NCI-H146 (cell line): ENCODE measurements at regions not wholly inside any gene's neighbourhood (a gene's known extent, or its start where the extent isn't known, plus 50 kb on each side); places are given as distances from the start of the nearest gene placed in this dataset.

ENCODE experiments used
- DNase-seq: peaks from one replicate; lab custom pipeline; 2025; lab: John Stamatoyannopoulos, UW

DNA sequence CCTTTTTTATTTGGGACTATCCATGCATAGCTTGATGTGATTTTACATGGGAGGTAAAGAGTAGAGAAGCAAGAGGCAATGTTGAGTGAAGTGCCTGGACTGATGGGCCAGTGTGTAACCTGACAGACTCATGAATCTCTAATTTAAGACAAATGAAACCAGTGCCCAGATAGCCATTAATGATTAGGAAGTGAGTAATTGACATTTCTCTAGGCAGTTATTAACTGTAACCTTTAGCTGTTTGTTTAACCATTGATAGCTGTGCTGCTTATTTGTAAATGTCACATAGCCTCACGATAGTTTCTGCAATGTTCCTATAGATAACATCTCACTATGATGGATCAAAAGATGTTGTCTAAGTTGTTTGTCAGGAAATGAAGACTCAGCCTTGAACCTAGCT, 1047.5 kb upstream of the SPRY2 start:
- DNase-seq, result no peak

DNA sequence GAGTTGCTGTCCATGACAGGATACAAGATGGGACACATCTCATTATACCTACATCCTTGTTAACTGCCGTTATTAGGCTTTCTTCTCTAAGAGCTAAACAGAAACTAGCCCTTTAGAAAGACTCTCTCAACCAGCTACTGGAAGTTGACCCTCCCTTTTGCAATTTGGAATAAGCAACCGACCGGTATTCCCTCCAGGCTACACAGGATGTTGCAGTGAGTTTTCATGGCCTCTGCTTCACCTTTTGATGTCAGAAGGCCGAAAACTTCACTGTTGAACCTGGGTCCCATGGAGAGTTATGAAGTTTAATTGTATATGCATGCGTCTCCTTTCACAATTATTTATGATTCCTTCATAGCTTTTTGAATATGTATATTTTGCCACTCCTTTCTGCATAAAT, 1042.5 kb upstream of the SPRY2 start:
- no peak for DNase-seq

DNA sequence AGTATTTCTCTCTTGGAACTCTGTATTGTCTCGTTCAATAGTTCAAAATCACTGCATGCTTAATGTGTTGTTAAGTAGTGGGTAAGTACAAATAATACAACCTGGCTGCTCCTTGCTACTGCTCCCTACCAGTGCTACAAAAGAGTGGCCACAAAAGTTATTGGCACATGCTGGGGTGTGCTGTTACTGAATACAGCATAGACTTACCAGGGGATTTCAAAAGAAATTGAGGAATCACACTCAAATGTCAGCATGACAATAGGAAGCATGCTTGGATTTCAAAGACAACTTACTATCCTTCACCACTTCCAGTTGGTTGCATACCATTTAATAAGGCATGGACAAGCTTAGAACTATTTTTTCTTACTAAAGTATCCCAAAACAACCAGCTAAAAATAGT, 1041.3 kb upstream of the SPRY2 start:
- no peak for DNase-seq

DNA sequence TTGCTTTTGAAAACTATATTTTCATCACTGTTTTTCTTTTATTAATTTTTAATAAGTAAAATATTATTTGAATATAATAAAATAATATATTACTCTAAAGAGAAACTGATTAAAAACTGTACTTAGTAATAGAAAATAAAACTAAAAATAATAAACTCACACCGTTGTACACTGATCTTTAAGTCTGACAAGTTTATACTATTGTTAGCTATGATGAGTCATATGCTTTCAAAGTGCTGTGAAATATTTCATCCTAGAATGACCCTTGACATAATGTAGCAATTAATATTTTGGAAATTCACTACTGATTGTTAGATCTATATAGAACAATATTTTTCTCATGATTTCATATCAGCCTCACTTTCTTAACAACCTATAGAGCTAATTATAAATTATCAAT, 1040.6 kb upstream of the SPRY2 start:
- DNase-seq, result no peak

DNA sequence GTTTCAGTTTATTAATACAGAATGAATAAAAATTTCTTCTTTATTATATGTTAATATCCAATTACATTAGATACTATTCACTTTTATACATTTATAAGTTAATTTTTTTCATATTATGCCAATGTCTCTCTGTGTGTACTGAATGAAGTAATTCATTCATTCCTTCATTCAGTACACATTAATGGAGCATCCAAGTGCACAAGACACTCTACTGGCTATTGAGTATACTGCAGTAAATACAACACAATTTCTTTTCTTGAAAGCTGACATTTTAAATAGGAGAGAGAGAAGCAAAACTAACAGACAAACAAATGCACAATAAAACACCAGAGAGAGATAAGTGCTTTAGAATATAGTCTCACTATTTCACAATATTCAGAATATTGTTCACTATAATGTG, 1038.3 kb upstream of the SPRY2 start:
- no peak for DNase-seq

DNA sequence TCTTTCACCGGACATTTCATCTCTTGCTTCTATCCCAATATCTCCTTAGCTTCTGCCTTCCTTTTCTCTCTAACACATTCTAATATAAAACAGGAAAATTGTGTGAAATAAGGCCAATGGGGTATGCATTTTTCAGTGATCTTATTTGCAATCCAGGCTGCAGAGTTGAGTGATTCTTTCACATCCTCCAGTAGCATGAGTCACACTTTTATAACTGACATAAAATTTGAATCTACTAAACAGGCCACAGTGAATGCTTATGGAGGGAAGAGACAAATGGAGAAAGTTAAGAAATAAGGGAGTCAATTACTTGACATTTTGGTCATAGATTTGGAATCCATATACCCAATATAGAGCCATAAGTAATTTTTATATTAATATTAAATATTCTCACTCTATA, 1037.0 kb upstream of the SPRY2 start:
- DNase-seq, result no peak

DNA sequence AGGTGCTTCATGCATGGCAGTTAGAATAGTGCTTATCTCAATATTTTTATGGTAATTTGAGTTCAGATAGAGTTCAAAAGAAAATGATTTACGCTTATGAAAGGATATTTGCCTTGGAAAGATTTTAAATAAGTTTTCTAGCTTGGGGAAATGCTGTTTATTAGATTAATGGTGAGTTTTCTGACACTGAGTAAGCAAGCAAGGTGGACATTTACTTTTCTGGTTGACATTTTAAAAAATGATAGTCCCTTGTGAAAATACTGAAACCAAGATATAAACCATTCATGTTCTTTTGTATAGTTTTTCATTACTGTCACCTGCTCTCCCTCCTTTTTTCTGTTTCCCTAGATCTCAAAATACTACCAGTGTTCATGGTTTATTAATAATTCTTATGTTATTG, 1034.8 kb upstream of the SPRY2 start:
- no peak for DNase-seq

DNA sequence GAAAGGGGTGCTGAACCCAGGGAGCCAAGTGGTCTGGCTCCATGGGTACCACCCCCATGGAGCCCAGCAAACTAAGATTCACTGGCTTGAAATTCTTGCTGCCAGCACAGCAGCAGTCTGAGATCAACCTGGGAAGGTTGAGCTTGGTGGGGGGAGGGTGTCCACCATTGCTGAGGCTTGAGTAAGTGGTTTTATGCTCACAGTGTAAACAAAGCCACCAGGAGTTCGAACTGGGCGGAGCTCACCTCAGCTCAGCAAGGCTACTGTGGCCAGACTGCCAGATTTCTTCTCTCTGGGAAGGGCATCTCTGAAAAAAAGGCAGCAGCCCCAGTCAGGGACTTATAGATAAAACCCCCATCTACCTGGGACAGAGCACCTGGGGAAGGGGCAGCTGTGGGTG, 1021.8 kb upstream of the SPRY2 start:
- DNase-seq, result peak; percentile 4

DNA sequence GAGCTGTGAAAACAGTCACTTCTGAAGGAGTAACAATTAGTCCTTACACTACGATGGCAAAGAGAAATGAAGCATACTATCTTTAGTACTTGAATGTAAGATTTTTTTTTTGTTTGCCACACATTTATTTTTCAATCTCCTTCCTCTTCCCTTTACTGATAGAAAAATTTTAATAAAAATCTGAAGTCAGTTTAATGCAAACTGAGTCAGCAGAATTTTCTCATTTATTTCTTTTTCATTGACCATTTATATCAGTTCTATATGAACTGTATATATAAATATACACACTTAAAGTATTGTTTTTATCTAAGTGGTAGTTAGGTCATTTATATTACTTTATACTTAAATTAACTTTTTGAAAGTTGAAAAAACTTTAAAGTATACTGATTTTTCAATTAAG, 1009.1 kb upstream of the SPRY2 start:
- no peak for DNase-seq

DNA sequence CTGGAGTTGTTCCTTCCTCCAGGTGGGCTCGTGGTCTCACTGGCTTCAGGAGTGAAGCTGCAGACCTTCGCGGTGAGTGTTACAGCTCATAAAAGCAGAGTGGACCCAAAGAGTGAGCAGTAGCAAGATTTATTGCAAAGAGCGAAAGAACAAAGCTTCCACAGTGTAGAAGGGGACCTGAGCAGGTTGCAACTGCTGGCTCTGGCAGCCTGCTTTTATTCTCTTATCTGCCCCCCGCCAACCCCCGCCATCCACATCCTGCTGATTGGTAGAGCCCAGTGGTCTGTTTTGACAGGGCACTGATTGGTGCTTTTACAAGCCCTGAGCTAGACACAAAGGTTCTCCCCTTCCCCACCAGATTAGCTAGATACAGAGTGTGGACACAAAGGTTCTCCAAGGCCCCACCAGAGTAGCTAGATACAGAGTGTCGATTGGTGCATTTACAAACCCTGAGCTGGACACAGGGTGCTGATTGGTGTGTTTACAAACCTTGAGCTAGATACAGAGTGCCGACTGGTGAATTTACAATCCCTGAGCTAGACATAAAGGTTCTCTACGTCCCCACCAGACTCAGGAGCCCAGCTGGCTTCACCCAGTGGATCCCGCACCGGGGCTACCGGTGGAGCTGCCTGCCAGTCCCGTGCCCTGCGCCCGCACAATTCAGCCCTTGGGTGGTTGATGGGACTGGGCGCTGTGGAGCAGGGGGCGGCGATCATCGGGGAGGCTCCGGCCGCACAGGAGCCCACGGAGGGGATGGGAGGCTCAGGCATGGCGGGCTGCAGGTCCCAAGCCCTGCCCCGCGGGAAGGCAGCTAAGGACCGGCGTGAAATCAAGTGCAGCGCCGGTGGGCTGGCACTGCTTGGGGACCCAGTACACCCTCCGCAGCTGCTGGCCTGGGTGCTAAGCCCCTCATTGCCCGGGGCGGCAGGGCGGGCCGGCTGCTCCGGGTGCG, 999.5 kb upstream of the SPRY2 start:
- DNase-seq, result peak; percentile 80

DNA sequence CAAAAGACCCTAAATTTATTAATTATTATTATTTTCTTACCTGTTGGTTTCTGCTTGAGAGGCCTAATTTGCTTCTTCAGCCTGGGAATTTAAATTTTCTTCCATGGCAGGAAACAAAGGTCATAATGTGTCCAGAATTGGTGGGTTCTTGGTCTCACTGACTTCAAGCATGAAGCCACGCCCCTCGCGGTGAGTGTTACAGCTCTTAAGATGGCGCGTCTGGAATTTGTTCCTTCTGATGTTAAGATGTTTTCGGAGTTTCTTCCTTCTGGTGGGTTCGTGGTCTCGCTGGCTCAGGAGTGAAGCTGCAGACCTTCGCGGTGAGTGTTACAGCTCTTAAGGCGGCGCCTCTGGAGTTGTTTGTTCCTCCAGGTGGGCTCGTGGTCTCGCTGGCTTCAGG, 998.7 kb upstream of the SPRY2 start:
- DNase-seq, result peak; percentile 84

DNA sequence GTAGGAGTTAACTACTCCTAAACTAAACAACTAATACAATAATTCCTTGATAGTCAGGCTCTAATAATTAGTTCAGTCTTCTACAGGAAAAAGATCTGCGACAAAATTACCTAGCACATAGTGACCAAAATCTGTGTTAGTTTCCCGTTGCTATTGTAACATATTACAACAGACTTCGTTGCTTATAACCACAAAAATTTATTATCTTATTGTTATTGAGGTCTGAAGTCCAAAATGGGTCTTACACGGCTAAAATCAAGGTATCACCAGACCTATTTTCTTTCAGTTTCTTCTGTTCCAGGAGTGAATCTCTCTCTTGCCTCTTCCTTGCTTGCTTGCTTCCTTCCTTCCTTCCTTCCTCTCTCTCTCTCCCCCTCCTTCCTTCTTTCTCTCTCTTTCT, 993.6 kb upstream of the SPRY2 start:
- DNase-seq, result no peak

DNA sequence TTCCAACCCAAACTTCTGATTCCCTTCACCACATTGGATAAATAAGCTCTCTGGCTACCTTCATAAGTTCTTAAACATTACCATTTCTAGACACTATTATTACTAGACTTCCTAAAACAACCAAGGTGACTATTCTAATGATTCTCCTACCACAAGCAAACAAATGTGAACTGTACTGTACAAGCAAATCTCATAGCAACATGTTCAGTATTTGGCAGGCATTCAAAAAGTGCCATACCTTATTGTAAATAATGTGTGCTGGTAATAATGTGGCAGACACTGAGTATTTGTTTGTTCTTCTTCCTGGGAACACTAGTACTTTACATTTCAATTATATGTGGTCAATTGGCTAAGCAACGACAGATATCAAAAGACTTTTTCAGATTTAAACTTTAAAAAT, 986.0 kb upstream of the SPRY2 start:
- peak; percentile 52 for DNase-seq

DNA sequence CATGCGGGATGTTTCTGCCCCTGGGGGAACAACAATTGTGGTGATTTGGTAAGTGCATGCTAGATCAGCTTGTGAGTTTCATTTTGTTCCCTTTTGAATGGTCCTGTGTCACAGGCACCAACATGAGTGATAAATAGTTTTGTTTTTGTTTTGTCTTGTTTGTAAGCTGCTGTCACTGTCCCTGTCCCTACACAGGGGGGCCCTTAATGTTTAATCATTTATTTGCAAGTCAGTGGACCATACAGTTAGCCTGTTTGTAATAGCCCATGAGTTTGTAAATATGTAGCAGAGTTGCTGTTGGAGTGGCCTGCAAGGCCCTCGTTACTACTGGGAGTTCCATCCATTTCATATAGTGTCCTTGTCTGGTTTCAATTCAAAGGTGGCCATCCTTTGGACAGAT, 979.6 kb upstream of the SPRY2 start:
- DNase-seq, result no peak

DNA sequence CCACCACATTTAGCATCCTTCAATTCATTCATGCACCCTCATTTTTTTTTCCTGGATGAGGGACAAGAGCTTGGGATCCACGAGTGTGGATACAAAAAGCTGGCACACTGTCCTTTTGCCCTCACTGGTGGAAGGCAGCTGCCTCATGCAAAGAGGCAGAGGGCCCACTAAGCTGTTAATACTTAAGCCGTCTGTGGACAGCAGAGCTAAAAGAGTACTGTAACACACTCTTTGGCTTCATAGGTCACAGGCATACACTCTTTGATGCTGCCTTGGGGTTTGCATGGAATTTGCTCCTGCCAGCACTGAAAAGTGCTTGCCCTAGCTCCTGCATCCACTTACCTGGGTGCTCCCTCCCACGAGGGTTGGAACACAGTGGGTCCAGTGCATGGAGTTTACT, 978.4 kb upstream of the SPRY2 start:
- no peak for DNase-seq

DNA sequence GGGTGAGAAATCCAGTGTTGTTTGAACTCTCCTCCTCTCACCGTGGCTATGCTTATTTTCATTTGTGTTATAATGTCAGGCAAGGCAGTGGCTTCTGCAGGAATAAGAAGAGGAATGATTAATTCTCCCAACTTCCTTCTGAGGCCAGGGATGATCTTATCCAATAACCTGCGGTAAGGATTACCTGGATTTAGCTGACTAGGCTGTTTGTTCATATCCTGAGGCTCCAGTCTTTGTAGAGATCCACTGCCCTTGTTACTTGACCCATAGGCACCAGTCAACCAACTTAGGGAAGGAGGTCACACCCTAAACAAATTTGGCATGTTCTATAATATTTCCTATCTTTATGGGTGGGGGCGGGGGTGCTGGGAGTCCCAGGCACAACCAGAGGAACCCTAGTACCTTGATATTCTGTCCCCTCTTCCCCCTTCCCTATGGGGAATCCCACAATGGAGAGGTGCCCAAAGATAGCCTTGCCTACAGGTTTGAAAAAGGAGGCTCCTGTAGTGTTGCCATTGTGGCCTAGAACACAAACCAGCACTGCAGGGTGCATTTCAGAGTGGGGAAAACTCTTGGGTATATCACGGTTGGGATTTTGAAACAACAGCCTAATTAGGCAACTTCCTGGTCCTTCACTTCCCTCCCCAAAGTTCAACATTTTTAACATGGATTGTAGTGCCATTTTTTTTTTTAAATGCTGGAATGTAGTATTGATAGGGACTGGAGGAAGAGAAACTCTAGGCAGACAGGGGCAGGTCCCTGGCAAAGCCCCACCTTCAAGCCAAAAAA, 977.5 kb upstream of the SPRY2 start:
- DNase-seq, result no peak

DNA sequence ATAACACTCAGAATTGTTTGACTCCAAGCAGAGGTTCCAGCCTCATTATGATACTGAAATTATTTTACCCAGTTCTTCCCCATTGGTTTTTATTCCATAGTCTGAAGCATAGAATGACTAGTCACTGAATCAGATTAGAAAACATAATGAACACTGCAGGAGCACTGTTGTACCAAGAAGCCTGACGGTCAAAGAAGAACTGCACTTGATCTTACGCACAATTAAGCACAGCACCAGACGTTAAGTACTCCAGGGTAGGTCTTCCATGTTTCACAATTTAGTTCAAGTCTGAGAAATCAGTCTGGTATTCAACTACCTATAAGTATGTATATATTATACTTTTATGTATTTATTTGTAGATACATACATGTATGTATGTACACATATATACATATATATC, 973.5 kb upstream of the SPRY2 start:
- no peak for DNase-seq

DNA sequence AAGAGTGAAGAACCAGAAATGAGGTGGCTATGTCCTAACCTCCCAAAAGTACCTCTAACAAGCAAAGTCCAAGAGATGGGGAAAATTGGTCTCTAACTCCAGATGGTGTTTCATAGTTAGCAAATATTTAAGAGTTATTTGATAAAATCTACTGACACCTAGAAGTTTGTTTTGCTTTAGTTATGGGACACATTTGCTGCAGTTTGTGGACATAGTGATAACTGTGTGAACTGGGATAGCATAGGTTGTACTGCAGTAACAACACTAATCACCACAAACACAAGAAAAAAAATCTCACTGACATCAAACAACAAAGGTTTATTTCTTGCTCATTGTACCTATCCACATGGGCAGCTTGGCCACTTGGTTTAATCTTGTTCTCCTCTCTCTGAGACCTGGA, 965.0 kb upstream of the SPRY2 start:
- no peak for DNase-seq

DNA sequence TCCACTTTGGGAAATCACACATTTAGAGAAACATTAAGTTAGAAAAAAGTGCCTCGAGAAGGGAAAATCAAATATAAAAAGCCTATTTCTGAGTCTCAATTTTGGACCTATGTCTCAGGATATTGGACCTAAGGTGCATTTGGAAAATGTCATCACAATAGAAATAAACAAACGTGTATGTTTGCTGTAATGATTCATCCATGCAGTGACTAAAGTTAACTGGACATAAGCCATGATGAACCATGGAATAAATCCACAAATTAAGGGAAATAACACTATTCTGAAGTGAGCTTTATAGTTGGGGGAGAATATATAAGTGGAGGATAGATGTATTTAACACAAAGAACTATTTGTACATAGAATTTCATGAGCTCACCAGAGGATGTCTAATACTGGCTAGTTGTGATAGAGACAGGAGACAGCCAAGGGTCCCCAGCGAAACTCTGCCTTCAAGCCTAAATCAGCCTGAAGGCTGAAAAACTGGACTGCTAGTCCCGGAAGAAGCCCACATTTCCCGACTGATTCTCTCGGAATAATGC, 963.3 kb upstream of the SPRY2 start:
- no peak for DNase-seq

DNA sequence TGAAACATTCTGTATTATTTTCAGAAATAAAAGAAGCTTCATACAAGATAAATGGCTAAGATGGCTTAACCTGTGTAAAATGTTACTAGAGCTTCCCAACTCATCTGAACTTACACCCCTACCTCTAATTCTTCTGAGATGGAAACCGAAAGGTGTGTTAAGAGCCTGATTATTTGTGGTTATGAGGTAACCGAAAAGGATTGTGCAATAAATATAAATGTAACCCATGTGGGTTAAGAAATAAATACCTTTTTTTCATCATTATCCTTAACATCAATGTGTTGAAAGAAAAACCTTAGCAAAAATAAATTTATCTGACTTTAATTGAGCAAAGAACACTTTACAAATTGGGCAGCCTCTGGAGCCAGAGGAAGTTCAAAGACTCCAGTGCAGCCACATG, 961.8 kb upstream of the SPRY2 start:
- DNase-seq, result no peak

DNA sequence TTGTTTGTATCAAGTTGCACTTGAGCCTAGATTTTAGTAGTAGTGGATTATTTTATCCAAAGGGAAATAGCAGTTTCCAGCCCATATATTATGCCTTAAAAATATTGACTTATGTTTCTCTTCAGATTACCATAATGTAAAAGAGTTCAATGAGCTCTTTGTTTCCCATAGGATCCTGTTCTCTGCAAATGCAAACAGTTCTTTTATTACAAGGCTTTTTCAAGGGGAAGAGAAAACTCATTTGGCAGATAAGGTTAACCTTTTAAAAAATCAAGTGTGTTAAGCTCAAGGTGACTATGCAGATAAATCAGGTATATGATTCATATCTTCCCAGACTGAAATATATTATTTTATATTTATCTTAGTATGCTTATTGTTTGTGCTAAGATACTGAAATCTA, 961.2 kb upstream of the SPRY2 start:
- DNase-seq, result no peak

DNA sequence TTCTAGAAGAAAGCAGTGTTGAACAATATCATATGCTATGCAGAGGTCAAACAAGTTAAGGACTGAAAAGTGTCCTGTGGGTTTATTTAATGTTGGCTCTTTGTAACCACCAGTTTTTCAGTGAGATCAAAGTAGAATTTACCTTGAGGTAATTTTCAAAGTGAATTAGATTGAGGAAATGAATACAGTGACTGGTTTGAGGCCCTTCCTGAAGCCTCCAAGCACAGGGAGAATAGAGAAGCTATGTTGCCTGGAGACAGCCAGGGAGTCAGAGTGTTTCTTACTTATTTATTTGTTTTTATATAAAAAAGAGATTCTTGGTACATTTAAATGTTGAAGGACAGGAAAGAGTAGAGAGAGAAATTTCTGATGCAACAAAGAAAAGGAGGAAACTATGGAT, 954.3 kb upstream of the SPRY2 start:
- no peak for DNase-seq

DNA sequence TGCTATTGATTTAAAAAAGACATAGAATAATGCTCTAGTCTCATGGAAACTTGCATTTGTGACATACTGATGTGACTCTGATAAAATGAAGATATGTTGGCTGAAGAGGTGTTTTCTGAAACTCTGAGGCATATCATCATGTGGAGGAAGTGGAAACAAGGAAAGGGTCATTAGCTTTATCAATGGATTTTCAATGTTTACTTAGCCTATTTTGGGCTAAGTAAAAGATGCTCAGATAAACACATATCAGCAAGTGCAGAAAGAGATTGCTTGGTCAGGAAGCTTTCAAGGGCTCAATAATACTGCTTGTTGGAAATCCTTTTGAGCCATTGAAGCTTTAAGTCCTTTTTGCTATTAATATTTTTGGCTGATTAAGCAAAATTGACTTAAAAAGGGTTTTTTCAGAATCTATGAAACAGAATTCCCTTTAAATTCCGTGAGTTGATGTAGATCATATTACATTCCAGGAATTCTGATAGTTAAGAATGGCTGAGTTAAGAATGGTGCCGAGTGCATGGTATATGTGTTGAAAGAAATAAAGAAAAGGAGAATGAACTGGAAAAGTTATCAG, 952.8 kb upstream of the SPRY2 start:
- no peak for DNase-seq
